ENCODE measurements at regions not wholly inside any gene's neighbourhood (a gene's known extent, or its start where the extent isn't known, plus 50 kb on each side); places are given as distances from the start of the nearest gene placed in this dataset.

DNA sequence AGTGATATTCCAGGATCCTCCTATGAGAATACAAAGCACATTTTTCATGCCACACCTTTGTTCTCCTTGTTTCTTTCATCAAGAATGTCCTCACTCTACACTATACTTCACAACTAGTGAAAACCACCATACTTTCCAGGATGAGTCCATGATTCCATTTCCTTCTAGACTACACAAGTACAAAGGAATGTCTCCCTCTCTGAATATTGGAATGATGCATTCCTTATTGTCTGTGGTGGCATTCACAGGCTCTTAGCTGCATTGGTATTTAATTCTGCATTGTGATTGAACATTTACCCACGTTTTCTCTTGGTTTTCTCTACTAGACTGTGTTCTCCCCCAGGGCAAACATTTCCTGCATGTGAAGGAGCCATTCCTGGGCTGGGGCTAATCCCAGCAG lies 217.5 kb downstream of the RAP2B start:
- Histone ChIP-seq H3K9me2 (replicated peaks; ENCODE audit: control insufficient read depth, low read length) (no peaks in the 10 kb centered on the region), H3K27me3 (ENCODE audit: control insufficient read depth, low read length) (no peaks in the 10 kb centered on the region), H3K4me3 (ENCODE audit: low read length) (no peak overlapping the region), H3K4me1 (ENCODE audit: control insufficient read depth, low read length) (no peaks in the 10 kb centered on the region), H3K27ac (ENCODE audit: low read depth, low read length) (no peak overlapping the region), H3K4me2 (ENCODE audit: low read length) (no peak overlapping the region), H4K20me1 (ENCODE audit: control insufficient read depth, insufficient read depth, low read depth, low read length) (no peaks in the 10 kb centered on the region), H3K79me2 (ENCODE audit: control insufficient read depth, low read length) (no peaks in the 10 kb centered on the region), H3K9me3 (ENCODE audit: control insufficient read depth, insufficient read depth, low read length) (no peaks in the 10 kb centered on the region), H3K36me3 (ENCODE audit: control insufficient read depth, low read length) (no peaks in the 10 kb centered on the region), H3F3A (ENCODE audit: control insufficient read depth, insufficient read depth) (no peaks in the 10 kb centered on the region)
- TF ChIP-seq, protein P1, sequence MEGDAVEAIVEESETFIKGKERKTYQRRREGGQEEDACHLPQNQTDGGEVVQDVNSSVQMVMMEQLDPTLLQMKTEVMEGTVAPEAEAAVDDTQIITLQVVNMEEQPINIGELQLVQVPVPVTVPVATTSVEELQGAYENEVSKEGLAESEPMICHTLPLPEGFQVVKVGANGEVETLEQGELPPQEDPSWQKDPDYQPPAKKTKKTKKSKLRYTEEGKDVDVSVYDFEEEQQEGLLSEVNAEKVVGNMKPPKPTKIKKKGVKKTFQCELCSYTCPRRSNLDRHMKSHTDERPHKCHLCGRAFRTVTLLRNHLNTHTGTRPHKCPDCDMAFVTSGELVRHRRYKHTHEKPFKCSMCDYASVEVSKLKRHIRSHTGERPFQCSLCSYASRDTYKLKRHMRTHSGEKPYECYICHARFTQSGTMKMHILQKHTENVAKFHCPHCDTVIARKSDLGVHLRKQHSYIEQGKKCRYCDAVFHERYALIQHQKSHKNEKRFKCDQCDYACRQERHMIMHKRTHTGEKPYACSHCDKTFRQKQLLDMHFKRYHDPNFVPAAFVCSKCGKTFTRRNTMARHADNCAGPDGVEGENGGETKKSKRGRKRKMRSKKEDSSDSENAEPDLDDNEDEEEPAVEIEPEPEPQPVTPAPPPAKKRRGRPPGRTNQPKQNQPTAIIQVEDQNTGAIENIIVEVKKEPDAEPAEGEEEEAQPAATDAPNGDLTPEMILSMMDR (IDR thresholded peaks at IDR 0.05; ENCODE audit: low read depth, low read length, poor library complexity, severe bottlenecking): no peak
- no peak for TF ChIP-seq EZH2phosphoT487 (IDR thresholded peaks at IDR 0.05; ENCODE audit: borderline replicate concordance, low read length)

DNA sequence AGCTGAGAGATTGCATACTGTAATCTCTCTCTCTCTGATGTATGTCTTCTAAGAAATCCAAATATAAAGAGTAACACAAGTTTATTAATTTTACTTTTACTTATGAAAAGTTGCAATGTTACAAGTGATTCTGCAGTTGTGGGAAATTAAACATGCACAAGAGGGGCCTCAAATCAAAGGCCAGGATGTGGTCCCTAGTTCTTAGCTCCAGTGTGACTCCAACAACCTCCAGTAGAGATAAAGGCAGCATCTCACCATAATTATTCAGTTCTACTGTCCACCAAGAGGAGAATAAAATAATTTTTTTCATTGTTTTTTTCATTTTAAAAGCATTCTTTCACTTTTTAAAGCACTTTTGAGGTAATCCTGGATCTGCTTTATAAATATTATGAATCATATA lies 223.3 kb downstream of the RAP2B start:
- H3K4me3 ChIP-seq (ENCODE audit: low read length): no peak overlapping the region

DNA sequence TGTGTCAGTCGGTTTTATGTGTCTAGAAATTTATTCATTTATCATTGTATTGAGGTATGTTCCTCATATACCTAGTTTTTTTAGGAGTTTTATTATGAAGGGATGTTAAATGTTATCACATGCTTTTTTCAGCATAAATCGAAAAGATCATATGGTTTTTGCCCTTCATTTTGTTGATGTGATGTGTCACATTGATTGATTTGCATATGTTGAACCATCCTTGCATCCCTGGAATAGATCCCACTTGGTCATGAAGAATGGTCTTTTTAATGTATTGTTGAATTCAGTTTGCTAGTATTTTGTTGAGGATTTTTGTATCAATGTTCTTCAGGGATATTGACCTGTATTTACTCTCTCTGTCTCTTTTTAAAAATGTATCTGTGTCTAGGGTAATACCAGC lies 230.3 kb downstream of the RAP2B start:
- Histone ChIP-seq H3K79me2 (ENCODE audit: control insufficient read depth, low read length) (no peaks in the 10 kb centered on the region), H3K36me3 (ENCODE audit: control insufficient read depth, low read length) (no peaks in the 10 kb centered on the region), H3K4me2 (ENCODE audit: low read length) (no peak overlapping the region), H3K27ac (ENCODE audit: low read depth, low read length) (no peak overlapping the region), H3K9me3 (ENCODE audit: control insufficient read depth, insufficient read depth, low read length) (peaks cover 5% of the 10 kb centered on the region; the same call in 1 of the 2 replicates), H3K9me2 (replicated peaks; ENCODE audit: control insufficient read depth, low read length) (no peaks in the 10 kb centered on the region), H3K27me3 (ENCODE audit: control insufficient read depth, low read length) (no peaks in the 10 kb centered on the region), H3K4me3 (ENCODE audit: low read length) (no peak overlapping the region), H3F3A (ENCODE audit: control insufficient read depth, insufficient read depth) (no peaks in the 10 kb centered on the region), H3K4me1 (ENCODE audit: control insufficient read depth, low read length) (no peaks in the 10 kb centered on the region), H4K20me1 (ENCODE audit: control insufficient read depth, insufficient read depth, low read depth, low read length) (no peaks in the 10 kb centered on the region)
- TF ChIP-seq, protein P1 (IDR thresholded peaks at IDR 0.05; ENCODE audit: low read depth, low read length, poor library complexity, severe bottlenecking): no peak
- TF ChIP-seq EZH2phosphoT487 (IDR thresholded peaks at IDR 0.05; ENCODE audit: borderline replicate concordance, low read length): no peak

More for the DNA sequence above, 223.3 kb downstream of the RAP2B start:
- Histone ChIP-seq H4K20me1 (ENCODE audit: control insufficient read depth, insufficient read depth, low read depth, low read length) (no peaks in the 10 kb centered on the region), H3K9me3 (ENCODE audit: control insufficient read depth, insufficient read depth, low read length) (no peaks in the 10 kb centered on the region), H3K27ac (ENCODE audit: low read depth, low read length) (no peak overlapping the region), H3K4me1 (ENCODE audit: control insufficient read depth, low read length) (no peaks in the 10 kb centered on the region), H3K27me3 (ENCODE audit: control insufficient read depth, low read length) (no peaks in the 10 kb centered on the region), H3K36me3 (ENCODE audit: control insufficient read depth, low read length) (no peaks in the 10 kb centered on the region), H3F3A (ENCODE audit: control insufficient read depth, insufficient read depth) (no peaks in the 10 kb centered on the region), H3K79me2 (ENCODE audit: control insufficient read depth, low read length) (no peaks in the 10 kb centered on the region), H3K9me2 (replicated peaks; ENCODE audit: control insufficient read depth, low read length) (no peaks in the 10 kb centered on the region), H3K4me2 (ENCODE audit: low read length) (no peak overlapping the region)
- no peak for TF ChIP-seq EZH2phosphoT487 (IDR thresholded peaks at IDR 0.05; ENCODE audit: borderline replicate concordance, low read length)
- TF ChIP-seq, protein P1 (IDR thresholded peaks at IDR 0.05; ENCODE audit: low read depth, low read length, poor library complexity, severe bottlenecking): no peak
